AG10803 (cell line): ENCODE measurements at regions not wholly inside any gene's neighbourhood (a gene's known extent, or its start where the extent isn't known, plus 50 kb on each side); places are given as distances from the start of the nearest gene placed in this dataset.

Experiments
- DNase-seq: peaks from one replicate; pipeline ENCODE4 v3.0.0; 2010; ENCODE audit warnings: low read depth
- H3K4me3 ChIP-seq: 2 replicates; pipeline ENCODE4 v1.5.1; 2011; ENCODE audit warnings: mild to moderate bottlenecking, low read length, control low read depth
- TF ChIP-seq, protein P1 (sequence below): conservative IDR thresholded peaks from 2 replicates; pipeline ENCODE4 v1.5.1; 2011; ENCODE audit warnings: mild to moderate bottlenecking, low read length, control low read depth, inconsistent platforms

DNA sequence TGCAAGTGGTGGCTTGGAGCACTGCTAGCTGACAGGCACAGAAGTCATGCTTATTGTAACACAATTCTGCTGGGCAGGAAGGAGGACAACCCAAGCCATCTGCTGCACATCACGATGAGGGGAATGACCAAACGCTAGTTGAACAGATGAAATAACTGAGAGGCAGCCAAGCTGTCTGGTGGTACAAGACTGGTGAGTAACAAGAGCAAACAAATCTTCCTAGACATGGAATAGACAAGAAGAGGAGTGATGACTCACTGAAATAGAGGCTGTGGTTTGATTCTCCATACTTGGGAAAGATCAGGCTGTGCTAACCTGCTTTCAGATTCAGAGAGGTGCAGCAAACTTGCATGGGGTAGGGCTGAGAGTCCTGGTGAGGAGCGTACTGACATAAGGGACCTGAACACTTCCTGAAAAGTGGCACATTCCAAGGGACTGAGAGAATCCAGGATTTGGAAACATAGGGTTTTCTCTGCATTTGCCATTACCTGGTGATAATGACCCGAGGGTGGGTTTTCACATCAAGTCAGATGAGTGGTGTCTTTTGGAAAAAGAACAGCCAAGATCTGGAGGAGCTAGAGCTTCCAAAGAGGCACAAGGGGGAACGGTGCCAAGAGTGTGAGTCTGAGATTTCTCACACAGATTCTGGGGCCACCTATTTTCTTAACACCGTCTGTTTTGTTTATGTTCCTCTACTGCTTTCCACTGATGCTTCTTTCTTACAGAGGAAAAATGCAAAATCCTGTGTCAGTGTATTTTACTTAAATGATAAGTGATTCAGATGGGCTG lies 60.0 kb downstream of the PRL start:
- peak; percentile 92 for DNase-seq
- H3K4me3 ChIP-seq, result no peak overlapping the region
- TF ChIP-seq, protein P1, sequence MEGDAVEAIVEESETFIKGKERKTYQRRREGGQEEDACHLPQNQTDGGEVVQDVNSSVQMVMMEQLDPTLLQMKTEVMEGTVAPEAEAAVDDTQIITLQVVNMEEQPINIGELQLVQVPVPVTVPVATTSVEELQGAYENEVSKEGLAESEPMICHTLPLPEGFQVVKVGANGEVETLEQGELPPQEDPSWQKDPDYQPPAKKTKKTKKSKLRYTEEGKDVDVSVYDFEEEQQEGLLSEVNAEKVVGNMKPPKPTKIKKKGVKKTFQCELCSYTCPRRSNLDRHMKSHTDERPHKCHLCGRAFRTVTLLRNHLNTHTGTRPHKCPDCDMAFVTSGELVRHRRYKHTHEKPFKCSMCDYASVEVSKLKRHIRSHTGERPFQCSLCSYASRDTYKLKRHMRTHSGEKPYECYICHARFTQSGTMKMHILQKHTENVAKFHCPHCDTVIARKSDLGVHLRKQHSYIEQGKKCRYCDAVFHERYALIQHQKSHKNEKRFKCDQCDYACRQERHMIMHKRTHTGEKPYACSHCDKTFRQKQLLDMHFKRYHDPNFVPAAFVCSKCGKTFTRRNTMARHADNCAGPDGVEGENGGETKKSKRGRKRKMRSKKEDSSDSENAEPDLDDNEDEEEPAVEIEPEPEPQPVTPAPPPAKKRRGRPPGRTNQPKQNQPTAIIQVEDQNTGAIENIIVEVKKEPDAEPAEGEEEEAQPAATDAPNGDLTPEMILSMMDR, result no peak
